ENCODE measurements at regions not wholly inside any gene's neighbourhood (a gene's known extent, or its start where the extent isn't known, plus 50 kb on each side); places are given as distances from the start of the nearest gene placed in this dataset.

- Histone ChIP-seq H3K4me3 (IDR thresholded peaks at IDR 0.05; ENCODE audit: insufficient read depth, low read depth, low read length) (no peak overlapping the region), H3K79me2 (ENCODE audit: insufficient read depth, low read depth) (no peaks in the 10 kb centered on the region), H3K27me3 (ENCODE audit: insufficient read depth, low read depth) (no peaks in the 10 kb centered on the region), H4K20me1 (ENCODE audit: insufficient read depth) (no peaks in the 10 kb centered on the region), H3K27ac (no peak overlapping the region), H3K36me3 (ENCODE audit: insufficient read depth) (no peaks in the 10 kb centered on the region), H2AFZ (ENCODE audit: low read depth) (no peak overlapping the region), H3K4me1 (ENCODE audit: low read depth, poor library complexity, severe bottlenecking) (no peaks in the 10 kb centered on the region), H3K9ac (no peak overlapping the region), H3K4me2 (no peak overlapping the region)
- TF ChIP-seq CTCF (conservative IDR thresholded peaks at IDR 0.05; ENCODE audit: low read depth, low read length), result no peak
These were observed 109.4 kb upstream of the PRLR start for GRCh38 chr5:35339616-35340100.

GRCh38 chr5:35339006-35339405 is 108.7 kb upstream of the PRLR start:
- no peaks in the 10 kb centered on the region for H3K27me3 ChIP-seq (ENCODE audit: insufficient read depth, low read depth)
- H3K27ac ChIP-seq, result no peak overlapping the region
- no peak for TF ChIP-seq CTCF (conservative IDR thresholded peaks at IDR 0.05; ENCODE audit: low read depth, low read length)
- no peaks in the 10 kb centered on the region for H3K4me1 ChIP-seq (ENCODE audit: low read depth, poor library complexity, severe bottlenecking)
- no peaks in the 10 kb centered on the region for H3K79me2 ChIP-seq (ENCODE audit: insufficient read depth, low read depth)
- H2AFZ ChIP-seq (ENCODE audit: low read depth), result no peak overlapping the region
- no peaks in the 10 kb centered on the region for H4K20me1 ChIP-seq (ENCODE audit: insufficient read depth)
- H3K36me3 ChIP-seq (ENCODE audit: insufficient read depth), result no peaks in the 10 kb centered on the region
- H3K4me2 ChIP-seq, result no peak overlapping the region
- no peak overlapping the region for H3K4me3 ChIP-seq (IDR thresholded peaks at IDR 0.05; ENCODE audit: insufficient read depth, low read depth, low read length)
- H3K9ac ChIP-seq, result no peak overlapping the region

- Histone ChIP-seq H3K4me2 (no peak overlapping the region), H3K27me3 (ENCODE audit: insufficient read depth, low read depth) (no peaks in the 10 kb centered on the region), H3K36me3 (ENCODE audit: insufficient read depth) (no peaks in the 10 kb centered on the region), H2AFZ (ENCODE audit: low read depth) (no peak overlapping the region), H3K4me3 (IDR thresholded peaks at IDR 0.05; ENCODE audit: insufficient read depth, low read depth, low read length) (no peak overlapping the region), H3K27ac (no peak overlapping the region), H3K9ac (no peak overlapping the region), H3K4me1 (ENCODE audit: low read depth, poor library complexity, severe bottlenecking) (no peaks in the 10 kb centered on the region), H4K20me1 (ENCODE audit: insufficient read depth) (no peaks in the 10 kb centered on the region), H3K79me2 (ENCODE audit: insufficient read depth, low read depth) (no peaks in the 10 kb centered on the region)
- no peak for TF ChIP-seq CTCF (conservative IDR thresholded peaks at IDR 0.05; ENCODE audit: low read depth, low read length)
These were observed 107.8 kb upstream of the PRLR start for GRCh38 chr5:35338157-35338453.

GRCh38 chr5:35337340-35338156 is 107.3 kb upstream of the PRLR start:
- Histone ChIP-seq H3K27me3 (ENCODE audit: insufficient read depth, low read depth) (no peaks in the 10 kb centered on the region), H3K79me2 (ENCODE audit: insufficient read depth, low read depth) (no peaks in the 10 kb centered on the region), H3K9ac (no peak overlapping the region), H3K4me3 (IDR thresholded peaks at IDR 0.05; ENCODE audit: insufficient read depth, low read depth, low read length) (no peak overlapping the region), H3K4me1 (ENCODE audit: low read depth, poor library complexity, severe bottlenecking) (no peaks in the 10 kb centered on the region), H4K20me1 (ENCODE audit: insufficient read depth) (no peaks in the 10 kb centered on the region), H3K27ac (no peak overlapping the region), H3K4me2 (no peak overlapping the region), H2AFZ (ENCODE audit: low read depth) (no peak overlapping the region), H3K36me3 (ENCODE audit: insufficient read depth) (no peaks in the 10 kb centered on the region)
- TF ChIP-seq CTCF (conservative IDR thresholded peaks at IDR 0.05; ENCODE audit: low read depth, low read length), result no peak

Data from KMS-11 (cell line).